B cell (primary cell): ENCODE measurements at regions not wholly inside any gene's neighbourhood (a gene's known extent, or its start where the extent isn't known, plus 50 kb on each side); places are given as distances from the start of the nearest gene placed in this dataset.
"Not testable (repeated sequence)": the region's sequence is repeated elsewhere in the genome, so short reads cannot be mapped to it uniquely, and the experiment has no call there.

Experiments used
- ATAC-seq: fragments of 200-7000 bp; cut with Tn5 transposase; one replicate; pipeline ENCODE4 v1.10.0; 2021; ENCODE audit warnings: low read depth, mild to moderate bottlenecking, moderate number of reproducible peaks, moderate library complexity
- CTCF ChIA-PET: fragments of 350-600 bp; sonication (Branson Sonifier 250); formaldehyde crosslinking; loops from one replicate; lab custom pipeline; 2021; ENCODE audit warnings: antibody characterized with exemption, inconsistent platforms; lab: Charles Lee
- POLR2A ChIA-PET: fragments of 350-600 bp; sonication (Branson Sonifier 250); formaldehyde crosslinking; loops from one replicate; lab custom pipeline; 2021; ENCODE audit warnings: antibody characterized with exemption; lab: Charles Lee
- DNase-seq: peaks from one replicate; pipeline ENCODE4 v3.0.0; 2013
- H2AFZ ChIP-seq: 2 replicates; pipeline ENCODE4 v1.6.1; 2012; ENCODE audit warnings: mild to moderate bottlenecking, low read depth, low read length; ENCODE audit not compliant: insufficient read depth, poor library complexity, severe bottlenecking
- H3K27ac ChIP-seq, 2 donors: 1 replicate in 1 of 2; 2 replicates in 1 of 2; pipeline ENCODE4 v1.5.1; 2012 to 2013; ENCODE audit warnings: low read length in 2 of 2, mild to moderate bottlenecking in 2 of 2, moderate library complexity in 1 of 2
- H3K27me3 ChIP-seq, 4 experiments: fragments of 200-600 bp in 1 of 4; sonication (generic) in 1 of 4; replicated peaks in 1 of 4; 1 replicate in 2 of 4; 2 replicates in 2 of 4; pipeline versions ENCODE4 v1.6.1 to v1.7.0; 2013 to 2016; ENCODE audit warnings: low read length in 3 of 4, mild to moderate bottlenecking in 2 of 4, mixed read lengths in 1 of 4, moderate library complexity in 1 of 4; ENCODE audit not compliant: insufficient read depth in 4 of 4, control insufficient read depth in 3 of 4; ENCODE audit errors: control extremely low read depth in 1 of 4
- H3K36me3 ChIP-seq, 2 experiments: replicated peaks in 1 of 2; 1 replicate in 1 of 2; 2 replicates in 1 of 2; pipeline versions ENCODE4 v1.6.1 to v1.7.1; 2013; ENCODE audit warnings: low read length in 1 of 2; ENCODE audit not compliant: insufficient read depth in 2 of 2, control insufficient read depth in 1 of 2; ENCODE audit errors: control extremely low read depth in 1 of 2, extremely low read depth in 1 of 2
- H3K4me1 ChIP-seq, 2 donors: fragments of 200-600 bp in 1 of 2; sonication (generic) in 1 of 2; 1 replicate in 1 of 2; 2 replicates in 1 of 2; pipeline versions ENCODE4 v1.5.1 to v1.6.1; 2013 to 2017; ENCODE audit warnings: low read length in 2 of 2; ENCODE audit not compliant: control insufficient read depth in 2 of 2, insufficient read depth in 2 of 2
- H3K4me2 ChIP-seq: replicated peaks from 2 replicates; pipeline ENCODE3; 2012; ENCODE audit warnings: mild to moderate bottlenecking, low read depth, low read length; ENCODE audit not compliant: poor library complexity, severe bottlenecking
- H3K4me3 ChIP-seq, 5 experiments: fragments of 200-600 bp in 1 of 5; sonication (generic) in 1 of 5; 1 replicate in 3 of 5; 2 replicates in 2 of 5; pipeline versions ENCODE4 v1.5.1 to v1.7.0; 2011 to 2016; ENCODE audit warnings: low read length in 4 of 5, mild to moderate bottlenecking in 4 of 5, low read depth in 2 of 5, control low read depth in 1 of 5, moderate library complexity in 1 of 5; ENCODE audit not compliant: insufficient read depth in 1 of 5; ENCODE audit errors: control extremely low read depth in 1 of 5, extremely low read depth in 1 of 5
- H3K79me2 ChIP-seq: fragments of 200-600 bp; sonication (generic); one replicate; pipeline ENCODE4 v1.6.0; 2016; ENCODE audit warnings: low read length; ENCODE audit not compliant: control insufficient read depth, insufficient read depth
- H3K9ac ChIP-seq: fragments of 200-600 bp; sonication (generic); 2 replicates; pipeline ENCODE4 v1.6.1; 2017; ENCODE audit warnings: mild to moderate bottlenecking, low read length, moderate library complexity
- H3K9me3 ChIP-seq, 3 donors: one replicate each; pipeline versions ENCODE4 v1.6.1 to v1.7.1; 2013; ENCODE audit warnings: low read length in 2 of 3; ENCODE audit not compliant: control insufficient read depth in 2 of 3, insufficient read depth in 1 of 3; ENCODE audit errors: control extremely low read depth in 1 of 3
- H4K20me1 ChIP-seq: 2 replicates; pipeline ENCODE4 v1.6.0; 2012; ENCODE audit warnings: mild to moderate bottlenecking, low read length; ENCODE audit not compliant: insufficient read depth, control insufficient read depth, poor library complexity, severe bottlenecking
- H3K27ac Mint-ChIP-seq: one replicate; pipeline ENCODE4 v1.8.0; 2021; ENCODE audit warnings: mixed read lengths
- H3K27me3 Mint-ChIP-seq: one replicate; pipeline ENCODE4 v1.8.0; 2021; ENCODE audit warnings: mixed read lengths
- H3K4me1 Mint-ChIP-seq: one replicate; pipeline ENCODE4 v1.8.0; 2021; ENCODE audit warnings: mixed read lengths
- H3K4me3 Mint-ChIP-seq: one replicate; pipeline ENCODE4 v1.8.0; 2021; ENCODE audit warnings: mixed read lengths
- H3K9me3 Mint-ChIP-seq: one replicate; pipeline ENCODE4 v1.8.0; 2022; ENCODE audit warnings: mixed read lengths; ENCODE audit not compliant: insufficient read depth
- EZH2 ChIP-seq: IDR thresholded peaks from 2 replicates; pipeline ENCODE4 v1.6.1; 2012; ENCODE audit warnings: borderline replicate concordance, low read depth, mild to moderate bottlenecking, moderate library complexity, low read length; ENCODE audit not compliant: insufficient read depth, poor library complexity, severe bottlenecking
- WGBS: methylation state at CpG from one replicate; pipeline ENCODE4 v1.1.5; 2013; ENCODE audit warnings: missing lambda C conversion rate; ENCODE audit not compliant: insufficient coverage; 5-methylcytosine and 5-hydroxymethylcytosine counted together
- intact Hi-C: fragments of 100-400 bp; cut with micrococcal nuclease; formaldehyde crosslinking; loops from one replicate; pipeline ENCODE4 v1.10.0; 2022
- TF ChIP-seq, protein P1 (sequence below): fragments of 200-600 bp; IDR thresholded peaks from one replicate; pipeline ENCODE4 v1.8.0; 2022; ENCODE audit warnings: antibody characterized with exemption, mild to moderate bottlenecking

DNA sequence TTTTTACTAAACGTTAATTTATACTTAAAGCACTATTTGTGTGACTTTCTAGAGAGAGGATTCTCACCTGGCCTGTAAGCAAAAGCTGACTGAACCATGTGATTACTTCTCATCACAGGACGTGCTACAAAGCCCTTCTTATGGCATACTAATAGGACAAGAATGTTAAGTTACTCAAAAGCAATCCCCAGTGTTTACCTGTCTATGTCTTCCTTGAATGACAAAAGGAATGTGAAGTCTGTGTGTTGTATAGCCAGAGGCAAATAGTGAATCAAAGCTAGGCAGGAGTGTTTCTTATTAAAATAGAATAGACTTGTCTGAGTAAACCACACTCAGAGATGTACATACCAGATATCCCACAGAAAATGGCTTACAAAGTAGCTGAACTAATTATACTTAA lies 1465.5 kb downstream of the SUCLG1 start:
- Histone ChIP-seq H3K27ac (no peak overlapping the region), H2AFZ (no peak overlapping the region), H3K9me3 (no peaks in the 10 kb centered on the region), H3K4me1 (no peaks in the 10 kb centered on the region), H3K36me3 (no peaks in the 10 kb centered on the region), H3K4me3 (no peak overlapping the region), H3K4me2 (no peak overlapping the region), H3K79me2 (no peaks in the 10 kb centered on the region), H3K9ac (no peak overlapping the region), H4K20me1 (no peaks in the 10 kb centered on the region), H3K27me3 (no peaks in the 10 kb centered on the region)
- ATAC-seq (no peak), DNase-seq (no peak)
- Mint-ChIP-seq H3K4me3 (no peak overlapping the region), H3K27ac (no peak overlapping the region), H3K9me3 (peaks cover 10% of the 10 kb centered on the region), H3K27me3 (no peaks in the 10 kb centered on the region), H3K4me1 (no peaks in the 10 kb centered on the region)
- TF ChIP-seq, protein P1, sequence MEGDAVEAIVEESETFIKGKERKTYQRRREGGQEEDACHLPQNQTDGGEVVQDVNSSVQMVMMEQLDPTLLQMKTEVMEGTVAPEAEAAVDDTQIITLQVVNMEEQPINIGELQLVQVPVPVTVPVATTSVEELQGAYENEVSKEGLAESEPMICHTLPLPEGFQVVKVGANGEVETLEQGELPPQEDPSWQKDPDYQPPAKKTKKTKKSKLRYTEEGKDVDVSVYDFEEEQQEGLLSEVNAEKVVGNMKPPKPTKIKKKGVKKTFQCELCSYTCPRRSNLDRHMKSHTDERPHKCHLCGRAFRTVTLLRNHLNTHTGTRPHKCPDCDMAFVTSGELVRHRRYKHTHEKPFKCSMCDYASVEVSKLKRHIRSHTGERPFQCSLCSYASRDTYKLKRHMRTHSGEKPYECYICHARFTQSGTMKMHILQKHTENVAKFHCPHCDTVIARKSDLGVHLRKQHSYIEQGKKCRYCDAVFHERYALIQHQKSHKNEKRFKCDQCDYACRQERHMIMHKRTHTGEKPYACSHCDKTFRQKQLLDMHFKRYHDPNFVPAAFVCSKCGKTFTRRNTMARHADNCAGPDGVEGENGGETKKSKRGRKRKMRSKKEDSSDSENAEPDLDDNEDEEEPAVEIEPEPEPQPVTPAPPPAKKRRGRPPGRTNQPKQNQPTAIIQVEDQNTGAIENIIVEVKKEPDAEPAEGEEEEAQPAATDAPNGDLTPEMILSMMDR = no peak
- TF ChIP-seq EZH2 = no peak
- POLR2A ChIA-PET = no interaction called here
- WGBS = no CpG with 5 or more reads among the region's 2 CpGs
- intact Hi-C loops = no loop called here
- CTCF ChIA-PET = no interaction called here

DNA sequence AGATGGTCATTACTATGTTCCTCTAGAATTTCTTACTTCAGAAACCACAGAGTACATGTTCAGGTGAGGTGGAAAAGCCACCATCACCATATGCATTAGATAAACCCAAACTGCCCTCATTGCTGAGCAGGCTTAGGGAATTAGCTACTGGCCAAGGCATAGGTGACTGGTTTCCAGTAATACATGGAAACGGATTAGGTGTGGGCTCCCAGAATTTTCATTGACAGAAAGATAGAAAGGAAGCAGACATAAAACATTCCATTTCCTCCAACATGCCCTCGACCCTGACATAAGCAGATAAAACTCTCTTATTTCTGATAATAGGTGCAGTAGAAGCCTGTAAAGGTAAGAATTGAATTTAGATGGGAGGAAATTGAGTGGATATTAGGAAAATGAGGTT lies 1466.1 kb downstream of the SUCLG1 start:
- peaks cover 10% of the 10 kb centered on the region for H3K9me3 Mint-ChIP-seq
- H3K27me3 ChIP-seq = no peaks in the 10 kb centered on the region
- H3K4me2 ChIP-seq = no peak overlapping the region
- H3K27ac Mint-ChIP-seq = no peak overlapping the region
- no peak overlapping the region for H3K27ac ChIP-seq
- ATAC-seq (no peak), DNase-seq (no peak)
- intact Hi-C loops = no loop called here
- H3K9me3 ChIP-seq = no peaks in the 10 kb centered on the region
- no peaks in the 10 kb centered on the region for H3K4me1 ChIP-seq
- H3K4me3 ChIP-seq = no peak overlapping the region
- H3K36me3 ChIP-seq = no peaks in the 10 kb centered on the region
- no CpG with 5 or more reads among the region's 2 CpGs for WGBS
- POLR2A ChIA-PET = no interaction called here
- no peak overlapping the region for H3K9ac ChIP-seq
- H4K20me1 ChIP-seq = no peaks in the 10 kb centered on the region
- H3K27me3 Mint-ChIP-seq = no peaks in the 10 kb centered on the region
- H3K4me3 Mint-ChIP-seq = no peak overlapping the region
- H2AFZ ChIP-seq = no peak overlapping the region
- TF ChIP-seq, protein P1 = no peak
- no peak for TF ChIP-seq EZH2
- no peaks in the 10 kb centered on the region for H3K79me2 ChIP-seq
- H3K4me1 Mint-ChIP-seq = no peaks in the 10 kb centered on the region
- CTCF ChIA-PET = no interaction called here

GRCh38 chr2:82987706-82988105 lies 1471.4 kb downstream of the SUCLG1 start:
- H4K20me1 ChIP-seq, H3K27ac ChIP-seq, H2AFZ ChIP-seq, H3K4me3 Mint-ChIP-seq, H3K4me1 Mint-ChIP-seq, H3K79me2 ChIP-seq, H3K4me1 ChIP-seq, H3K36me3 ChIP-seq, H3K27ac Mint-ChIP-seq, DNase-seq, H3K4me3 ChIP-seq, POLR2A ChIA-PET, H3K9me3 Mint-ChIP-seq, ATAC-seq, CTCF ChIA-PET, H3K27me3 ChIP-seq, H3K9ac ChIP-seq, H3K27me3 Mint-ChIP-seq, intact Hi-C loops, H3K4me2 ChIP-seq: not testable (repeated sequence)
- peaks cover 0 to 13% (median 0%) of the 10 kb centered on the region in 3 donors for H3K9me3 ChIP-seq
- WGBS = no CpG with 5 or more reads among the region's 6 CpGs
